A673 (cell line): ENCODE measurements at regions not wholly inside any gene's neighbourhood (a gene's known extent, or its start where the extent isn't known, plus 50 kb on each side); places are given as distances from the start of the nearest gene placed in this dataset.

ENCODE experiments used
- BruUV-seq: library from RNA; stranded (reverse); fragments of 400-500 nt; replicated peaks from 2 replicates; lab custom pipeline; 2021; lab: Mats Ljungman, UMichigan
- CTCF ChIA-PET: fragments of 300-600 bp; sonication (Branson Sonifier 250); formaldehyde crosslinking; loops from one replicate; lab custom pipeline; 2022; ENCODE audit warnings: antibody characterized with exemption; lab: Charles Lee
- POLR2A ChIA-PET: fragments of 300-600 bp; sonication (Branson Sonifier 250); formaldehyde crosslinking; loops from one replicate; lab custom pipeline; 2022; ENCODE audit warnings: antibody characterized with exemption; ENCODE audit not compliant: low non-redundant PET; lab: Charles Lee
- DNase-seq: peaks from one replicate; pipeline ENCODE4 v3.0.0-alpha.2; 2015; ENCODE audit warnings: low spot score
- H3K27ac ChIP-seq: fragments of 200-600 bp; sonication (generic); 2 replicates; pipeline ENCODE4 v1.5.1; 2016; ENCODE audit warnings: mixed run types, low read depth, mild to moderate bottlenecking, mixed read lengths, antibody characterized with exemption, low read length; ENCODE audit not compliant: poor library complexity, severe bottlenecking
- H3K27me3 ChIP-seq: fragments of 200-600 bp; sonication (generic); replicated peaks from 2 replicates; pipeline ENCODE4 v1.6.1; 2017; ENCODE audit warnings: mixed run types, low read depth, mild to moderate bottlenecking, mixed read lengths, antibody characterized with exemption, low read length; ENCODE audit not compliant: insufficient read depth, poor library complexity
- H3K36me3 ChIP-seq: fragments of 200-600 bp; sonication (generic); 2 replicates; pipeline ENCODE4 v1.6.1; 2016; ENCODE audit warnings: mixed run types, mild to moderate bottlenecking, mixed read lengths, antibody characterized with exemption, low read length; ENCODE audit not compliant: insufficient read depth, poor library complexity, severe bottlenecking
- H3K4me1 ChIP-seq: fragments of 200-600 bp; sonication (generic); 2 replicates; pipeline ENCODE4 v1.6.1; 2017; ENCODE audit warnings: mixed run types, mild to moderate bottlenecking, mixed read lengths, antibody characterized with exemption, low read length; ENCODE audit not compliant: insufficient read depth, poor library complexity, severe bottlenecking
- H3K4me3 ChIP-seq: fragments of 200-600 bp; sonication (generic); 2 replicates; pipeline ENCODE4 v1.5.1; 2016; ENCODE audit warnings: low read depth, mixed run types, mild to moderate bottlenecking, mixed read lengths, low read length; ENCODE audit not compliant: poor library complexity, severe bottlenecking
- H3K9me3 ChIP-seq: fragments of 200-600 bp; sonication (generic); 2 replicates; pipeline ENCODE4 v1.6.1; 2016; ENCODE audit warnings: mixed run types, low read depth, mild to moderate bottlenecking, mixed read lengths, antibody characterized with exemption, low read length; ENCODE audit not compliant: poor library complexity, severe bottlenecking
- CTCF ChIP-seq: fragments of 300-800, 200-600 bp; sonication (generic); conservative IDR thresholded peaks from 2 replicates; pipeline ENCODE4 v1.5.1; 2017; ENCODE audit warnings: low read depth, mild to moderate bottlenecking, antibody characterized with exemption, low read length, moderate library complexity, mixed read lengths
- EZH2 ChIP-seq: fragments of 200-600 bp; sonication (generic); IDR thresholded peaks from 2 replicates; pipeline ENCODE4 v1.6.1; 2017; ENCODE audit warnings: borderline replicate concordance, low read depth, mild to moderate bottlenecking, mixed read lengths, antibody characterized with exemption, low read length; ENCODE audit not compliant: poor library complexity, severe bottlenecking
- intact Hi-C: fragments of 100-400 bp; cut with micrococcal nuclease; formaldehyde crosslinking; loops from one replicate; pipeline ENCODE4 v1.10.0; 2022; ENCODE audit not compliant: unreplicated experiment

DNA sequence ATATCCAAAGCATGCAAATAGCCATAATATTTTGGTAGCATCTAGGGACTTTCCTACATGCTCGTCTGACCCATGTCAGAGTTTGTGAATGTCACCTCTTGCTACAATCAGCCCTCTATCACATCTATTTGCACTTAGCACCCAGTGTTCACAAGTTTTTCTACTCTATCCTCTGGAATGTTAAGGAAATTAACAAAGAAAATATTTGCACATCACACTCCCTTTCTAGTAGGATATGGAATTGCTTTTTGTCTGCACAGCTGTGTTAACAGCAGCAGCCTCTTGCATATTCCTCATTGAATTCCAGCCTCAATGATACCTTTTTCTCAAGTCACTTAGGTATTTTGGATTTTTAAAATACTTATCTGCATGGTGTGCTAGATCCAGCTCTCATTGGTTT, 403.1 kb upstream of the SEMA3C start:
- Histone ChIP-seq H3K27ac (no peak overlapping the region), H3K36me3 (no peaks in the 10 kb centered on the region), H3K9me3 (no peaks in the 10 kb centered on the region), H3K4me3 (no peak overlapping the region), H3K4me1 (no peaks in the 10 kb centered on the region), H3K27me3 (peaks cover 8% of the 10 kb centered on the region)
- POLR2A ChIA-PET, result no interaction called here
- TF ChIP-seq EZH2 (no peak), CTCF (no peak)
- no TSS peak for BruUV-seq
- no peak for DNase-seq
- CTCF ChIA-PET, result no interaction called here
- intact Hi-C loops, result no loop called here

DNA sequence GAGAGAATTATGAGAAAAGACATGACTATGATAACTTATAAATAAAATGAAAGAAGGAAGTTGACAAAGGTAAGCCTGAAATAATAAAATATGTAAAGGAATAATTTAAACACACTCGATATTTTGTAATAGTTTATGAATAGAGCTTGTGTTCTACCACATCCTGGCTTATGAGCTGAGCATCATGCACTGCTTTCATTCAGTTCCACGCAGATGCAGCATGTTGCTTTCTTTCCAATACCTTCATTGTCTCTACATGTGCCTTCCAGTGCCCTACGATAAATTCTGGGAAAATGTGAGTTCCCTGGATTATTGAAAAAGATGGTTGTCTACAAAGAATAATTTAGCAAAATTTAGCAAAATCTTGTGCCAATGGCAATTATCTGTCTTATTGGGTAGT, 398.9 kb upstream of the SEMA3C start:
- POLR2A ChIA-PET, result no interaction called here
- Histone ChIP-seq H3K9me3 (no peaks in the 10 kb centered on the region), H3K36me3 (no peaks in the 10 kb centered on the region), H3K27ac (no peak overlapping the region), H3K27me3 (peaks cover 13% of the 10 kb centered on the region), H3K4me1 (no peaks in the 10 kb centered on the region), H3K4me3 (no peak overlapping the region)
- intact Hi-C loops, result no loop called here
- BruUV-seq, result no TSS peak
- no peak for DNase-seq
- no peak for TF ChIP-seq EZH2
- TF ChIP-seq CTCF, result no peak
- CTCF ChIA-PET, result no interaction called here

DNA sequence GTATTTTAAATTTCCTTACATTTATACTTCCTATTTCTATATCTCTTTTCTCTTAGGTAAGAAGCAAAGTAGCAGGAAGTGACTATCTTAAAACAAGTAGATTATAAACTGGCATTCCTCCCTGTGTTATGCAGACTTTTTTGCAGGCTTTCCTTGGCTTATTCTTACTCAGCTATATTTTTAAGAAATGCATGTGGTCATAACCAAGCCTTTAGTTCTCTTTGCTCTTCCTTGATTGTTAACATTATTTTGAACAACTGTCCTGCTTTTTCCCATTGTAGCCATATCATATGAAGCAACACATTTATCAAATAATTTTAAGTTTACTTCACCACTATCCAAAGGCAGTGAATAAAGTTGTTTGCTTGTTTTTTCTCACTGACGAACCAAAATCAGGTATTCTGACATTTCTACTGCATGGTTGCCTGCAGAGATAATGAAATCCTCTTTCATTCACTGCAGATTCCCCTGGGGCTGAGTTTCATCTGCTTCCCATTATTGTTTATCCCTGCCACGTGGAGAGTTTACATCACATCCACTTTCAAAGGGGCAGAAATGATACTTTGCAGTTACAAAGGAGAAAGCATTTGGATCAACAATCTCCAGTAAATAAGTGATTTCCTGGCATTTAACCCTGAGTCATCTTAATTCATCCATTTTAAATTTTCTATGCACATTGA, 389.9 kb upstream of the SEMA3C start:
- no peak for TF ChIP-seq EZH2
- no peak for TF ChIP-seq CTCF
- BruUV-seq, result no TSS peak

More for the DNA sequence above, 389.9 kb upstream of the SEMA3C start:
- CTCF ChIA-PET, result no interaction called here
- H3K9me3 ChIP-seq, result no peaks in the 10 kb centered on the region
- intact Hi-C loops, result no loop called here
- peak; percentile 88 for DNase-seq
- no peak overlapping the region for H3K4me3 ChIP-seq
- H3K36me3 ChIP-seq, result no peaks in the 10 kb centered on the region
- peaks cover 45% of the 10 kb centered on the region for H3K27me3 ChIP-seq
- H3K4me1 ChIP-seq, result peaks cover 12% of the 10 kb centered on the region
- POLR2A ChIA-PET, result no interaction called here
- H3K27ac ChIP-seq, result no peak overlapping the region
